H1 (cell line): ENCODE measurements at regions not wholly inside any gene's neighbourhood (a gene's known extent, or its start where the extent isn't known, plus 50 kb on each side); places are given as distances from the start of the nearest gene placed in this dataset.
A peak's percentile ranks its signal among the peaks of the same experiment; 100 is the strongest.

Experiments used
- CTCF ChIA-PET: fragments of 300-600 bp; sonication (Branson Sonifier 250); formaldehyde crosslinking; loops from one replicate; lab custom pipeline; 2021; ENCODE audit not compliant: partially characterized antibody; lab: Charles Lee
- POLR2A ChIA-PET: fragments of 300-600 bp; sonication (Branson Sonifier 250); formaldehyde crosslinking; loops from one replicate; lab custom pipeline; 2021; ENCODE audit warnings: inconsistent platforms; ENCODE audit not compliant: partially characterized antibody; lab: Charles Lee
- DNase-seq, 2 experiments: peaks; one replicate each; pipeline versions ENCODE4 v3.0.0 to v3.0.0-alpha.2; 2010 to 2022; ENCODE audit warnings: low spot score in 2 of 2, low read depth in 1 of 2, mixed read lengths in 1 of 2
- FAIRE-seq: peaks from 2 replicates; lab custom pipeline; 2011; peaks lifted over from hg19 to GRCh38; lab: Jason Lieb, UNC
- H2AFZ ChIP-seq: 2 replicates; pipeline ENCODE4 v1.8.1; 2012; ENCODE audit warnings: low read length, inconsistent platforms
- H2AK5ac ChIP-seq: 2 replicates; pipeline ENCODE4 v1.6.1; 2013; ENCODE audit warnings: low read depth, low read length
- H2BK120ac ChIP-seq: replicated peaks from 2 replicates; pipeline ENCODE3; 2013; ENCODE audit warnings: low read depth, low read length, inconsistent platforms
- H2BK12ac ChIP-seq: 2 replicates; pipeline ENCODE4 v1.6.1; 2013; ENCODE audit warnings: low read depth, low read length
- H2BK15ac ChIP-seq: 2 replicates; pipeline ENCODE4 v1.6.1; 2013; ENCODE audit warnings: low read length
- H2BK20ac ChIP-seq: 2 replicates; pipeline ENCODE4 v1.6.1; 2013; ENCODE audit warnings: low read length
- H2BK5ac ChIP-seq: 2 replicates; pipeline ENCODE4 v1.6.1; 2013; ENCODE audit warnings: low read depth, low read length
- H3K14ac ChIP-seq: 2 replicates; pipeline ENCODE4 v1.6.1; 2013; ENCODE audit warnings: inconsistent platforms; ENCODE audit not compliant: insufficient read length
- H3K18ac ChIP-seq: 2 replicates; pipeline ENCODE4 v1.6.1; 2013; ENCODE audit warnings: low read length; ENCODE audit errors: extremely low read depth
- H3K23ac ChIP-seq: 2 replicates; pipeline ENCODE4 v1.6.1; 2013; ENCODE audit warnings: inconsistent platforms; ENCODE audit not compliant: insufficient read length
- H3K23me2 ChIP-seq: 2 replicates; pipeline ENCODE4 v1.6.1; 2013; ENCODE audit warnings: low read depth, low read length
- H3K27ac ChIP-seq: 2 replicates; pipeline ENCODE4 v1.6.1; 2011; ENCODE audit warnings: low read depth, low read length, inconsistent platforms
- H3K27me3 ChIP-seq, 4 experiments: replicated peaks in 1 of 4; 1 replicate in 1 of 4; 2 replicates in 3 of 4; pipeline versions ENCODE4 v1.6.1 to v1.8.1; 2011 to 2013; ENCODE audit warnings: low read length in 3 of 4, mild to moderate bottlenecking in 3 of 4, inconsistent platforms in 2 of 4, mixed read lengths in 2 of 4, moderate library complexity in 1 of 4; ENCODE audit not compliant: control insufficient read depth in 3 of 4, insufficient read depth in 3 of 4; ENCODE audit errors: extremely low read depth in 1 of 4
- H3K36me3 ChIP-seq, 4 experiments: 2 replicates each; pipeline versions ENCODE4 v1.6.1 to v1.8.1; 2011 to 2013; ENCODE audit warnings: mild to moderate bottlenecking in 4 of 4, low read length in 3 of 4, moderate library complexity in 2 of 4, control low read depth in 1 of 4, inconsistent platforms in 1 of 4; ENCODE audit not compliant: insufficient read depth in 4 of 4, control insufficient read depth in 2 of 4
- H3K4ac ChIP-seq: replicated peaks from 2 replicates; pipeline ENCODE3; 2013; ENCODE audit warnings: low read length, low read depth, mixed read lengths, inconsistent platforms; ENCODE audit not compliant: insufficient read length
- H3K4me1 ChIP-seq, 4 experiments: replicated peaks in 1 of 4; 1 replicate in 1 of 4; 2 replicates in 3 of 4; pipeline versions ENCODE4 v1.6.1 to v1.8.1; 2011 to 2013; ENCODE audit warnings: low read length in 3 of 4, inconsistent platforms in 2 of 4, mixed read lengths in 1 of 4; ENCODE audit not compliant: insufficient read depth in 4 of 4, control insufficient read depth in 3 of 4
- H3K4me2 ChIP-seq, 2 experiments: 2 replicates each; pipeline versions ENCODE4 v1.6.1 to v1.8.1; 2011 to 2013; ENCODE audit warnings: low read depth in 2 of 2, low read length in 2 of 2, control low read depth in 1 of 2, inconsistent platforms in 1 of 2, mild to moderate bottlenecking in 1 of 2; ENCODE audit not compliant: insufficient read depth in 1 of 2
- H3K4me3 ChIP-seq, 4 experiments: fragments of 200-600, 300-600 bp in 1 of 4; sonication (generic), shearing (Covaris generic), sonication (Bioruptor Twin) in 1 of 4; 2 replicates each; pipeline versions ENCODE4 v1.5.1 to v1.8.1; 2011 to 2016; ENCODE audit warnings: low read length in 4 of 4, low read depth in 3 of 4, control low read depth in 2 of 4, inconsistent platforms in 2 of 4, mild to moderate bottlenecking in 2 of 4, mixed read lengths in 1 of 4, moderate library complexity in 1 of 4; ENCODE audit not compliant: insufficient read depth in 2 of 4; ENCODE audit errors: extremely low read depth in 1 of 4
- H3K56ac ChIP-seq: replicated peaks from 2 replicates; pipeline ENCODE3; 2013; ENCODE audit warnings: low read depth, mild to moderate bottlenecking, mixed read lengths, low read length, inconsistent platforms; ENCODE audit not compliant: insufficient read length
- H3K79me1 ChIP-seq: 2 replicates; pipeline ENCODE4 v1.6.1; 2013; ENCODE audit warnings: low read depth, low read length, control low read depth
- H3K79me2 ChIP-seq, 2 experiments: 2 replicates each; pipeline versions ENCODE4 v1.6.1 to v1.8.1; 2012 to 2013; ENCODE audit warnings: low read length in 2 of 2, mild to moderate bottlenecking in 2 of 2, inconsistent platforms in 1 of 2; ENCODE audit not compliant: insufficient read depth in 2 of 2, control insufficient read depth in 1 of 2
- H3K9ac ChIP-seq, 4 experiments: replicated peaks in 1 of 4; 1 replicate in 1 of 4; 2 replicates in 3 of 4; pipeline versions ENCODE4 v1.6.1 to v1.8.1; 2011 to 2013; ENCODE audit warnings: low read depth in 3 of 4, low read length in 3 of 4, control low read depth in 2 of 4, mild to moderate bottlenecking in 2 of 4, moderate library complexity in 2 of 4, inconsistent platforms in 1 of 4; ENCODE audit errors: extremely low read depth in 1 of 4
- H3K9me3 ChIP-seq, 2 experiments: 2 replicates each; pipeline versions ENCODE4 v1.6.1 to v1.8.1; 2012 to 2013; ENCODE audit warnings: mild to moderate bottlenecking in 2 of 2, moderate library complexity in 2 of 2, control low read depth in 1 of 2, inconsistent platforms in 1 of 2, low read depth in 1 of 2, low read length in 1 of 2, mixed read lengths in 1 of 2; ENCODE audit not compliant: insufficient read depth in 2 of 2
- H4K20me1 ChIP-seq, 2 experiments: replicated peaks in 1 of 2; 2 replicates each; pipeline versions ENCODE3 to v1.8.1; 2011 to 2013; ENCODE audit warnings: inconsistent platforms in 2 of 2, low read length in 2 of 2, mild to moderate bottlenecking in 1 of 2; ENCODE audit not compliant: insufficient read depth in 2 of 2, control insufficient read depth in 1 of 2
- H4K5ac ChIP-seq: 2 replicates; pipeline ENCODE4 v1.6.1; 2013; ENCODE audit warnings: low read length, low read depth, mixed read lengths, inconsistent platforms; ENCODE audit not compliant: insufficient read length
- H4K8ac ChIP-seq: 2 replicates; pipeline ENCODE4 v1.8.0; 2013; ENCODE audit warnings: mild to moderate bottlenecking, moderate library complexity, low read length, inconsistent platforms; ENCODE audit not compliant: insufficient read depth; ENCODE audit errors: extremely low read depth
- H4K91ac ChIP-seq: replicated peaks from 2 replicates; pipeline ENCODE3; 2013; ENCODE audit warnings: low read length, mixed read lengths, inconsistent platforms; ENCODE audit not compliant: insufficient read length
- SP1 ChIP-seq: IDR thresholded peaks from 2 replicates; pipeline ENCODE4 v1.6.1; 2011; ENCODE audit warnings: low read depth, low read length
- TAF1 ChIP-seq: IDR thresholded peaks from 2 replicates; pipeline ENCODE4 v1.6.1; 2011; ENCODE audit warnings: mild to moderate bottlenecking, low read depth, low read length
- TEAD4 ChIP-seq: IDR thresholded peaks from 2 replicates; pipeline ENCODE4 v1.6.1; 2012; ENCODE audit warnings: low read depth, low read length, inconsistent platforms, mixed read lengths
- WGBS, 2 experiments: shearing (Covaris generic) in 1 of 2; methylation state at CpG; one replicate each; pipeline versions ENCODE4 v1.1.6 to v1.1.7; 2013 to 2015; ENCODE audit warnings: low lambda C conversion rate in 2 of 2, mixed read lengths in 2 of 2, inconsistent platforms in 1 of 2, low coverage in 1 of 2, missing lambda C conversion rate in 1 of 2; ENCODE audit not compliant: insufficient replicate concordance in 2 of 2, insufficient coverage in 1 of 2, insufficient read length in 1 of 2; ENCODE audit errors: extremely low coverage in 1 of 2, missing lambda C conversion rate in 1 of 2; 5-methylcytosine and 5-hydroxymethylcytosine counted together

DNA sequence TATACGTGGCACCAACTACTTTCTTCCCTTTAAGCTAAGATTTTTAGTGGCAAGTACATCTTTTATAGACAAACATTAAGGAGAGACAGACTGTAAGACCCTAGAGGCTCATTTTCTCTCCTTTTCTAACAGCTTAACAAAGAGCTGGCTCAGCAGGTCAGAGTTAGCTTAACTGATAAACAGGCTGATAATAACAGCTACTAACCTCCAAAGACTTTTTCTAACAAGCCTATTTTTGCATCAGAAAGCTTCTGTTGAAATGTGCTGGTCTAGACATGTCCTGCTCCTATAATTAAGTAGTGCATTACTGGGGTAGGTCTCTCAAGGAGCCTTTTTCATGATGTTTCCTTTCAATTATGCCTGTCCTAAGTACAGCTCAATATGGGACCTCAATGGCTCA is 238.2 kb upstream of the FAM3C start:
- TF ChIP-seq TAF1 (no peak), SP1 (no peak), TEAD4 (no peak)
- no peak for DNase-seq
- H2AFZ ChIP-seq: peak overlapping the region; percentile 4; the same call in 1 of the 2 replicates
- H4K8ac ChIP-seq: no peak overlapping the region
- no peaks in the 10 kb centered on the region for H3K79me2 ChIP-seq
- H2BK5ac ChIP-seq: no peak overlapping the region
- no peak overlapping the region for H2BK20ac ChIP-seq
- H4K91ac ChIP-seq: no peak overlapping the region
- no peaks in the 10 kb centered on the region for H3K36me3 ChIP-seq
- H2AK5ac ChIP-seq: no peak overlapping the region
- H3K9ac ChIP-seq: no peak overlapping the region
- H3K23ac ChIP-seq: no peak overlapping the region
- peaks cover 0 to 3% (median 2%) of the 10 kb centered on the region in 4 experiments; a peak in 2 of 7 replicates for H3K4me1 ChIP-seq
- no peak overlapping the region for H3K4ac ChIP-seq
- CTCF ChIA-PET: interaction anchor here (0.5 to 1.4 kb wide), 3 partner anchors 10 to 360 kb away, joined by 3 to 9 read pairs (median 4); no protein-coding TSS in a partner anchor
- no peak overlapping the region for H3K27ac ChIP-seq
- H3K27me3 ChIP-seq: peaks cover 0 to 1% (median 0%) of the 10 kb centered on the region in 4 experiments; a peak in 1 of 7 replicates
- no peak overlapping the region for H3K56ac ChIP-seq
- WGBS, 2 experiments: 4% methylated on average over 1 of the region's 1 CpG; no CpG with 5 or more reads in 1 of the 2 experiments
- no peak overlapping the region for H2BK120ac ChIP-seq
- POLR2A ChIA-PET: no interaction called here
- peak; percentile 28 for FAIRE-seq
- no peak overlapping the region for H2BK15ac ChIP-seq
- no peak overlapping the region for H3K4me2 ChIP-seq
- H4K20me1 ChIP-seq: no peaks in the 10 kb centered on the region
- no peaks in the 10 kb centered on the region for H3K9me3 ChIP-seq
- H2BK12ac ChIP-seq: no peak overlapping the region
- no peaks in the 10 kb centered on the region for H3K23me2 ChIP-seq
- no peaks in the 10 kb centered on the region for H3K79me1 ChIP-seq
- no peak overlapping the region for H3K14ac ChIP-seq
- H3K4me3 ChIP-seq: no peak overlapping the region
- no peak overlapping the region for H3K18ac ChIP-seq
- no peak overlapping the region for H4K5ac ChIP-seq
